GM12878 (cell line): ENCODE measurements at regions not wholly inside any gene's neighbourhood (a gene's known extent, or its start where the extent isn't known, plus 50 kb on each side); places are given as distances from the start of the nearest gene placed in this dataset.

Experiments
- ATAC-seq: fragments of 200-7000 bp; cut with Tn5 transposase; 3 replicates; pipeline ENCODE4 v1.9.1; 2020; ENCODE audit warnings: mild to moderate bottlenecking, moderate library complexity
- BruUV-seq: library from RNA; stranded (reverse); fragments of 400-500 nt; replicated peaks from 2 replicates; lab custom pipeline; 2021; lab: Mats Ljungman, UMichigan
- CTCF ChIA-PET: fragments of 300-600 bp; sonication (Branson Sonifier 250); formaldehyde crosslinking; extraction: SDS; loops from one replicate; lab custom pipeline; 2021; ENCODE audit warnings: inconsistent platforms; lab: Yijun Ruan, JAX
- POLR2A ChIA-PET: fragments of 350-600 bp; formaldehyde crosslinking; extraction: SDS; loops from one replicate; lab custom pipeline; 2021; ENCODE audit warnings: inconsistent platforms; lab: Charles Lee
- RAD21 ChIA-PET: fragments of 300-600 bp; sonication (Branson Sonifier 250); formaldehyde crosslinking; loops from one replicate; lab custom pipeline; 2023; ENCODE audit warnings: antibody characterized with exemption; ENCODE audit not compliant: unreplicated experiment; lab: Charles Lee
- SMC1A ChIA-PET: fragments of 300-600 bp; sonication (Branson Sonifier 250); formaldehyde crosslinking; loops from one replicate; lab custom pipeline; 2023; ENCODE audit not compliant: unreplicated experiment, uncharacterized antibody; lab: Charles Lee
- DNase-seq: peaks from one replicate; pipeline ENCODE4 v3.0.0-alpha.2; 2011; ENCODE audit warnings: low read depth, low spot score
- FAIRE-seq: peaks from 3 replicates; lab custom pipeline; 2011; peaks lifted over from hg19 to GRCh38; lab: Jason Lieb, UNC
- H2AFZ ChIP-seq: 2 replicates; pipeline ENCODE4 v1.6.0; 2011; ENCODE audit warnings: low read depth, low read length, control low read depth; ENCODE audit not compliant: control insufficient read depth
- H3K27ac ChIP-seq: 2 replicates; pipeline ENCODE4 v1.5.1; 2011; ENCODE audit warnings: control low read depth; ENCODE audit not compliant: control insufficient read depth, insufficient read depth
- H3K27me3 ChIP-seq, 2 experiments: replicated peaks in 1 of 2; 2 replicates each; pipeline versions ENCODE4 v1.6.0 to v1.6.1; 2011; ENCODE audit warnings: low read length in 1 of 2; ENCODE audit not compliant: control insufficient read depth in 2 of 2, insufficient read depth in 2 of 2
- H3K36me3 ChIP-seq, 2 experiments: 2 replicates each; pipeline ENCODE4 v1.5.1; 2011; ENCODE audit warnings: low read length in 1 of 2; ENCODE audit not compliant: control insufficient read depth in 2 of 2, insufficient read depth in 2 of 2
- H3K4me1 ChIP-seq: 2 replicates; pipeline ENCODE4 v1.6.1; 2011; ENCODE audit warnings: mild to moderate bottlenecking, low read length, moderate library complexity, mixed read lengths; ENCODE audit not compliant: control insufficient read depth, insufficient read depth
- H3K4me2 ChIP-seq: 2 replicates; pipeline ENCODE4 v1.6.0; 2011; ENCODE audit warnings: control low read depth; ENCODE audit not compliant: control insufficient read depth, insufficient read depth
- H3K4me3 ChIP-seq: fragments of 200-600 bp; sonication (generic); 2 replicates; pipeline ENCODE4 v1.5.1; 2016
- H3K79me2 ChIP-seq: 2 replicates; pipeline ENCODE4 v1.6.0; 2011; ENCODE audit warnings: low read length; ENCODE audit not compliant: control insufficient read depth, insufficient read depth
- H3K9ac ChIP-seq: 2 replicates; pipeline ENCODE4 v1.8.0; 2011; ENCODE audit warnings: low read length, control low read depth, mixed read lengths; ENCODE audit not compliant: control insufficient read depth, insufficient read depth
- H3K9me3 ChIP-seq: replicated peaks from 3 replicates; pipeline ENCODE4 v1.5.1; 2011; ENCODE audit warnings: mild to moderate bottlenecking, low read length; ENCODE audit not compliant: control insufficient read depth, insufficient read depth
- H4K20me1 ChIP-seq: 2 replicates; pipeline ENCODE4 v1.6.0; 2011; ENCODE audit not compliant: control insufficient read depth, insufficient read depth
- EED ChIP-seq: sonication (generic); IDR thresholded peaks from 2 replicates; pipeline ENCODE4 v1.6.1; 2016; ENCODE audit warnings: antibody characterized with exemption, low read depth
- NFXL1 ChIP-seq: fragments of 450-650 bp; IDR thresholded peaks from 2 replicates; pipeline ENCODE4 v1.6.1; 2017; ENCODE audit warnings: antibody characterized with exemption, mild to moderate bottlenecking, borderline replicate concordance
- POLR2AphosphoS2 ChIP-seq: IDR thresholded peaks from 2 replicates; pipeline ENCODE4 v1.6.1; 2011; ENCODE audit warnings: low read depth, mild to moderate bottlenecking, low read length, improper control_type of control experiment, moderate library complexity
- WGBS: methylation state at CpG from one replicate; pipeline ENCODE4 v1.1.6; 2016; ENCODE audit warnings: low lambda C conversion rate; ENCODE audit not compliant: insufficient replicate concordance, insufficient coverage; ENCODE audit errors: missing lambda C conversion rate; 5-methylcytosine and 5-hydroxymethylcytosine counted together
- in situ Hi-C: fragments of 300-500 bp; cut with MboI; formaldehyde crosslinking; loops from 9 replicates; pipeline ENCODE4 v1.14.3; 2018; ENCODE audit warnings: mixed read lengths
- intact Hi-C: fragments of 100-400 bp; cut with micrococcal nuclease; formaldehyde crosslinking; loops from one replicate; pipeline ENCODE4 v1.14.2; 2022; ENCODE audit not compliant: unreplicated experiment
- TF ChIP-seq, protein P1 (sequence below): fragments of 450-650 bp; IDR thresholded peaks from 2 replicates; pipeline ENCODE4 v1.6.1; 2017; ENCODE audit warnings: low read depth, mild to moderate bottlenecking, moderate library complexity
- TF ChIP-seq, protein P2 (sequence below): IDR thresholded peaks from 2 replicates; pipeline ENCODE4 v1.6.1; 2012; ENCODE audit warnings: improper control_type of control experiment, low read depth, low read length; ENCODE audit not compliant: insufficient replicate concordance
- TF ChIP-seq, protein P3 (sequence below): fragments of 450-650 bp; IDR thresholded peaks from 2 replicates; pipeline ENCODE4 v1.6.1; 2017; ENCODE audit warnings: antibody characterized with exemption, mild to moderate bottlenecking, moderate library complexity
- TF ChIP-seq, protein P4 (sequence below): fragments of 450-650 bp; formaldehyde crosslinking; IDR thresholded peaks from 2 replicates; pipeline ENCODE4 v1.4.0; 2022; ENCODE audit warnings: mild to moderate bottlenecking, moderate library complexity
- TF ChIP-seq, protein P5 (sequence below): fragments of 450-650 bp; IDR thresholded peaks from 2 replicates; pipeline ENCODE4 v1.6.1; 2016; ENCODE audit warnings: mild to moderate bottlenecking

DNA sequence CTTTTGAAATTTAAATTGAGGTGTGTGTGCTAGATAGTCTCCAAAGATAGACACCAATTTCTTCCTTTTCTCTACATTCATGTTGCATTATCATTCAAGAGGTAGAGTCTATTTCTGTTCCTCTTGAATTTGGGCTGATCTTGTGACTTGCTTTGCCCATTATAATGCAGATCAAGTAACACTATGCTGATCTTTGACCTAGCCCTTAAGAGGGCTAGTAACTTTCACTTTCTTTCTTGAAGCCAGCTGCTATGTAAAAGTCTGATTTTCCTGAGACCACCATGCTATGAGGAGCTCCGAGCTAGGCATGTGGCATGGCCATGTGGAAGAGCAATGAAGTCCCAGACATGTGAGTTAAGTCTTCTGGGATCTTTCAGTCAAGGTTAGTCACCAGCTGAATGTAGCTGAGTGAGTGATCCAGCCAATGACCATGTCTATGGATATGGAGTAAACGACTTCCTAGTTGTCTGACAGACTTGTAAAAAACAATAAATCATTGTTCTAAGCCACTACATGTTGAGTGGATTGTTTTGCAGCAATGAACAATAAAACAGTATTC lies 189.4 kb upstream of the CWC22 start:
- H3K36me3 ChIP-seq, result no peaks in the 10 kb centered on the region
- 0 out of 2 replicates have a peak overlapping the region, but pooled peaks have one; percentile 12 for H3K4me2 ChIP-seq
- H3K79me2 ChIP-seq, result no peaks in the 10 kb centered on the region
- no peaks in the 10 kb centered on the region for H3K4me1 ChIP-seq
- H3K9me3 ChIP-seq, result no peaks in the 10 kb centered on the region
- SMC1A ChIA-PET, result no interaction called here
- H3K27me3 ChIP-seq, result no peaks in the 10 kb centered on the region
- DNase-seq (no peak), FAIRE-seq (no peak), ATAC-seq (no peak)
- no TSS peak for BruUV-seq
- H3K9ac ChIP-seq, result no peak overlapping the region
- intact Hi-C loops, result no loop called here
- RAD21 ChIA-PET, result no interaction called here
- in situ Hi-C loops, result no loop called here
- H4K20me1 ChIP-seq, result no peaks in the 10 kb centered on the region
- H3K4me3 ChIP-seq, result no peak overlapping the region
- WGBS, result 3% methylated on average over 2 of the region's 2 CpGs
- 0 out of 2 replicates have a peak overlapping the region, but pooled peaks have one; percentile 9 for H2AFZ ChIP-seq
- CTCF ChIA-PET, result no interaction called here
- no peak overlapping the region for H3K27ac ChIP-seq
- POLR2A ChIA-PET, result no interaction called here
- TF ChIP-seq, protein P1, sequence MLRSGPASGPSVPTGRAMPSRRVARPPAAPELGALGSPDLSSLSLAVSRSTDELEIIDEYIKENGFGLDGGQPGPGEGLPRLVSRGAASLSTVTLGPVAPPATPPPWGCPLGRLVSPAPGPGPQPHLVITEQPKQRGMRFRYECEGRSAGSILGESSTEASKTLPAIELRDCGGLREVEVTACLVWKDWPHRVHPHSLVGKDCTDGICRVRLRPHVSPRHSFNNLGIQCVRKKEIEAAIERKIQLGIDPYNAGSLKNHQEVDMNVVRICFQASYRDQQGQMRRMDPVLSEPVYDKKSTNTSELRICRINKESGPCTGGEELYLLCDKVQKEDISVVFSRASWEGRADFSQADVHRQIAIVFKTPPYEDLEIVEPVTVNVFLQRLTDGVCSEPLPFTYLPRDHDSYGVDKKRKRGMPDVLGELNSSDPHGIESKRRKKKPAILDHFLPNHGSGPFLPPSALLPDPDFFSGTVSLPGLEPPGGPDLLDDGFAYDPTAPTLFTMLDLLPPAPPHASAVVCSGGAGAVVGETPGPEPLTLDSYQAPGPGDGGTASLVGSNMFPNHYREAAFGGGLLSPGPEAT, result no peak
- TF ChIP-seq, protein P2, sequence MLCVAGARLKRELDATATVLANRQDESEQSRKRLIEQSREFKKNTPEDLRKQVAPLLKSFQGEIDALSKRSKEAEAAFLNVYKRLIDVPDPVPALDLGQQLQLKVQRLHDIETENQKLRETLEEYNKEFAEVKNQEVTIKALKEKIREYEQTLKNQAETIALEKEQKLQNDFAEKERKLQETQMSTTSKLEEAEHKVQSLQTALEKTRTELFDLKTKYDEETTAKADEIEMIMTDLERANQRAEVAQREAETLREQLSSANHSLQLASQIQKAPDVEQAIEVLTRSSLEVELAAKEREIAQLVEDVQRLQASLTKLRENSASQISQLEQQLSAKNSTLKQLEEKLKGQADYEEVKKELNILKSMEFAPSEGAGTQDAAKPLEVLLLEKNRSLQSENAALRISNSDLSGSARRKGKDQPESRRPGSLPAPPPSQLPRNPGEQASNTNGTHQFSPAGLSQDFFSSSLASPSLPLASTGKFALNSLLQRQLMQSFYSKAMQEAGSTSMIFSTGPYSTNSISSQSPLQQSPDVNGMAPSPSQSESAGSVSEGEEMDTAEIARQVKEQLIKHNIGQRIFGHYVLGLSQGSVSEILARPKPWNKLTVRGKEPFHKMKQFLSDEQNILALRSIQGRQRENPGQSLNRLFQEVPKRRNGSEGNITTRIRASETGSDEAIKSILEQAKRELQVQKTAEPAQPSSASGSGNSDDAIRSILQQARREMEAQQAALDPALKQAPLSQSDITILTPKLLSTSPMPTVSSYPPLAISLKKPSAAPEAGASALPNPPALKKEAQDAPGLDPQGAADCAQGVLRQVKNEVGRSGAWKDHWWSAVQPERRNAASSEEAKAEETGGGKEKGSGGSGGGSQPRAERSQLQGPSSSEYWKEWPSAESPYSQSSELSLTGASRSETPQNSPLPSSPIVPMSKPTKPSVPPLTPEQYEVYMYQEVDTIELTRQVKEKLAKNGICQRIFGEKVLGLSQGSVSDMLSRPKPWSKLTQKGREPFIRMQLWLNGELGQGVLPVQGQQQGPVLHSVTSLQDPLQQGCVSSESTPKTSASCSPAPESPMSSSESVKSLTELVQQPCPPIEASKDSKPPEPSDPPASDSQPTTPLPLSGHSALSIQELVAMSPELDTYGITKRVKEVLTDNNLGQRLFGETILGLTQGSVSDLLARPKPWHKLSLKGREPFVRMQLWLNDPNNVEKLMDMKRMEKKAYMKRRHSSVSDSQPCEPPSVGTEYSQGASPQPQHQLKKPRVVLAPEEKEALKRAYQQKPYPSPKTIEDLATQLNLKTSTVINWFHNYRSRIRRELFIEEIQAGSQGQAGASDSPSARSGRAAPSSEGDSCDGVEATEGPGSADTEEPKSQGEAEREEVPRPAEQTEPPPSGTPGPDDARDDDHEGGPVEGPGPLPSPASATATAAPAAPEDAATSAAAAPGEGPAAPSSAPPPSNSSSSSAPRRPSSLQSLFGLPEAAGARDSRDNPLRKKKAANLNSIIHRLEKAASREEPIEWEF, result no peak
- TF ChIP-seq, protein P3, sequence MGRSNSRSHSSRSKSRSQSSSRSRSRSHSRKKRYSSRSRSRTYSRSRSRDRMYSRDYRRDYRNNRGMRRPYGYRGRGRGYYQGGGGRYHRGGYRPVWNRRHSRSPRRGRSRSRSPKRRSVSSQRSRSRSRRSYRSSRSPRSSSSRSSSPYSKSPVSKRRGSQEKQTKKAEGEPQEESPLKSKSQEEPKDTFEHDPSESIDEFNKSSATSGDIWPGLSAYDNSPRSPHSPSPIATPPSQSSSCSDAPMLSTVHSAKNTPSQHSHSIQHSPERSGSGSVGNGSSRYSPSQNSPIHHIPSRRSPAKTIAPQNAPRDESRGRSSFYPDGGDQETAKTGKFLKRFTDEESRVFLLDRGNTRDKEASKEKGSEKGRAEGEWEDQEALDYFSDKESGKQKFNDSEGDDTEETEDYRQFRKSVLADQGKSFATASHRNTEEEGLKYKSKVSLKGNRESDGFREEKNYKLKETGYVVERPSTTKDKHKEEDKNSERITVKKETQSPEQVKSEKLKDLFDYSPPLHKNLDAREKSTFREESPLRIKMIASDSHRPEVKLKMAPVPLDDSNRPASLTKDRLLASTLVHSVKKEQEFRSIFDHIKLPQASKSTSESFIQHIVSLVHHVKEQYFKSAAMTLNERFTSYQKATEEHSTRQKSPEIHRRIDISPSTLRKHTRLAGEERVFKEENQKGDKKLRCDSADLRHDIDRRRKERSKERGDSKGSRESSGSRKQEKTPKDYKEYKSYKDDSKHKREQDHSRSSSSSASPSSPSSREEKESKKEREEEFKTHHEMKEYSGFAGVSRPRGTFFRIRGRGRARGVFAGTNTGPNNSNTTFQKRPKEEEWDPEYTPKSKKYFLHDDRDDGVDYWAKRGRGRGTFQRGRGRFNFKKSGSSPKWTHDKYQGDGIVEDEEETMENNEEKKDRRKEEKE, result no peak
- TF ChIP-seq NFXL1, result no peak
- no peak for TF ChIP-seq POLR2AphosphoS2
- TF ChIP-seq, protein P4, sequence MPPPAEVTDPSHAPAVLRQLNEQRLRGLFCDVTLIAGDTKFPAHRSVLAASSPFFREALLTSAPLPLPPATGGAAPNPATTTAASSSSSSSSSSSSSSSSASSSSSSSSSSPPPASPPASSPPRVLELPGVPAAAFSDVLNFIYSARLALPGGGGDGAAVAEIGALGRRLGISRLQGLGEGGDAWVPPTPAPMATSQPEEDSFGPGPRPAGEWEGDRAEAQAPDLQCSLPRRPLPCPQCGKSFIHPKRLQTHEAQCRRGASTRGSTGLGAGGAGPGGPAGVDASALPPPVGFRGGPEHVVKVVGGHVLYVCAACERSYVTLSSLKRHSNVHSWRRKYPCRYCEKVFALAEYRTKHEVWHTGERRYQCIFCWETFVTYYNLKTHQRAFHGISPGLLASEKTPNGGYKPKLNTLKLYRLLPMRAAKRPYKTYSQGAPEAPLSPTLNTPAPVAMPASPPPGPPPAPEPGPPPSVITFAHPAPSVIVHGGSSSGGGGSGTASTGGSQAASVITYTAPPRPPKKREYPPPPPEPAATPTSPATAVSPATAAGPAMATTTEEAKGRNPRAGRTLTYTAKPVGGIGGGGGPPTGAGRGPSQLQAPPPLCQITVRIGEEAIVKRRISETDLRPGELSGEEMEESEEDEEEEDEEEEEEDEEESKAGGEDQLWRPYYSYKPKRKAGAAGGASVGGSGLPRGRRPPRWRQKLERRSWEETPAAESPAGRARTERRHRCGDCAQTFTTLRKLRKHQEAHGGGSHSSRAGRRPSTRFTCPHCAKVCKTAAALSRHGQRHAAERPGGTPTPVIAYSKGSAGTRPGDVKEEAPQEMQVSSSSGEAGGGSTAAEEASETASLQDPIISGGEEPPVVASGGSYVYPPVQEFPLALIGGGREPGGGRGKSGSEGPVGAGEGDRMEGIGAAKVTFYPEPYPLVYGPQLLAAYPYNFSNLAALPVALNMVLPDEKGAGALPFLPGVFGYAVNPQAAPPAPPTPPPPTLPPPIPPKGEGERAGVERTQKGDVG, result no peak
- no peak for TF ChIP-seq EED
- TF ChIP-seq, protein P5, sequence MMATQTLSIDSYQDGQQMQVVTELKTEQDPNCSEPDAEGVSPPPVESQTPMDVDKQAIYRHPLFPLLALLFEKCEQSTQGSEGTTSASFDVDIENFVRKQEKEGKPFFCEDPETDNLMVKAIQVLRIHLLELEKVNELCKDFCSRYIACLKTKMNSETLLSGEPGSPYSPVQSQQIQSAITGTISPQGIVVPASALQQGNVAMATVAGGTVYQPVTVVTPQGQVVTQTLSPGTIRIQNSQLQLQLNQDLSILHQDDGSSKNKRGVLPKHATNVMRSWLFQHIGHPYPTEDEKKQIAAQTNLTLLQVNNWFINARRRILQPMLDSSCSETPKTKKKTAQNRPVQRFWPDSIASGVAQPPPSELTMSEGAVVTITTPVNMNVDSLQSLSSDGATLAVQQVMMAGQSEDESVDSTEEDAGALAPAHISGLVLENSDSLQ, result no peak
